H1 (cell line): ENCODE measurements at regions not wholly inside any gene's neighbourhood (a gene's known extent, or its start where the extent isn't known, plus 50 kb on each side); places are given as distances from the start of the nearest gene placed in this dataset.

Experiments
- CHD1 ChIP-seq: IDR thresholded peaks from 2 replicates; pipeline ENCODE4 v1.6.1; 2012; ENCODE audit warnings: low read depth, low read length, improper control_type of control experiment
- EZH2 ChIP-seq: fragments of 200-600 bp; sonication (generic); IDR thresholded peaks from 2 replicates; pipeline ENCODE4 v1.7.1; 2012; ENCODE audit warnings: low read depth, mild to moderate bottlenecking, moderate library complexity, low read length, inconsistent platforms; ENCODE audit not compliant: severe bottlenecking
- KDM5A ChIP-seq: fragments of 200-600 bp; IDR thresholded peaks from 2 replicates; pipeline ENCODE4 v1.7.1; 2012; ENCODE audit warnings: mild to moderate bottlenecking, low read length, inconsistent platforms, mixed read lengths
- MAFK ChIP-seq: IDR thresholded peaks from 2 replicates; pipeline ENCODE4 v1.6.1; 2012; ENCODE audit warnings: low read depth, mild to moderate bottlenecking, improper control_type of control experiment, low read length
- PHF8 ChIP-seq: fragments of 200-600 bp; sonication (generic); conservative IDR thresholded peaks from 2 replicates; pipeline ENCODE4 v1.7.1; 2012; ENCODE audit warnings: low read depth, mild to moderate bottlenecking, inconsistent platforms, low read length, moderate library complexity
- POLR2A ChIP-seq, 2 experiments: IDR thresholded peaks; 1 replicate in 1 of 2; 2 replicates in 1 of 2; pipeline ENCODE4 v1.6.1; 2011; ENCODE audit warnings: low read depth in 2 of 2, low read length in 2 of 2, mild to moderate bottlenecking in 2 of 2; ENCODE audit errors: control extremely low read depth in 1 of 2
- ZNF274 ChIP-seq: IDR thresholded peaks from 2 replicates; pipeline ENCODE4 v1.7.0; 2012; ENCODE audit warnings: low read length, borderline replicate concordance; ENCODE audit errors: extremely low read depth
- TF ChIP-seq, protein P1 (sequence below): fragments of 300-600 bp; sonication (generic); IDR thresholded peaks from 2 replicates; pipeline ENCODE4 v1.7.1; 2012; ENCODE audit warnings: low read length, moderate library complexity, mild to moderate bottlenecking, inconsistent platforms; ENCODE audit not compliant: insufficient replicate concordance
- TF ChIP-seq, protein P2 (sequence below), 3 experiments: IDR thresholded peaks; 1 replicate in 2 of 3; 2 replicates in 1 of 3; pipeline versions ENCODE4 v1.5.1 to v1.6.1; 2011; ENCODE audit warnings: low read length in 3 of 3, mild to moderate bottlenecking in 3 of 3, inconsistent platforms in 2 of 3, low read depth in 1 of 3, moderate library complexity in 1 of 3; ENCODE audit not compliant: insufficient read depth in 1 of 3; ENCODE audit errors: control extremely low read depth in 1 of 3

DNA sequence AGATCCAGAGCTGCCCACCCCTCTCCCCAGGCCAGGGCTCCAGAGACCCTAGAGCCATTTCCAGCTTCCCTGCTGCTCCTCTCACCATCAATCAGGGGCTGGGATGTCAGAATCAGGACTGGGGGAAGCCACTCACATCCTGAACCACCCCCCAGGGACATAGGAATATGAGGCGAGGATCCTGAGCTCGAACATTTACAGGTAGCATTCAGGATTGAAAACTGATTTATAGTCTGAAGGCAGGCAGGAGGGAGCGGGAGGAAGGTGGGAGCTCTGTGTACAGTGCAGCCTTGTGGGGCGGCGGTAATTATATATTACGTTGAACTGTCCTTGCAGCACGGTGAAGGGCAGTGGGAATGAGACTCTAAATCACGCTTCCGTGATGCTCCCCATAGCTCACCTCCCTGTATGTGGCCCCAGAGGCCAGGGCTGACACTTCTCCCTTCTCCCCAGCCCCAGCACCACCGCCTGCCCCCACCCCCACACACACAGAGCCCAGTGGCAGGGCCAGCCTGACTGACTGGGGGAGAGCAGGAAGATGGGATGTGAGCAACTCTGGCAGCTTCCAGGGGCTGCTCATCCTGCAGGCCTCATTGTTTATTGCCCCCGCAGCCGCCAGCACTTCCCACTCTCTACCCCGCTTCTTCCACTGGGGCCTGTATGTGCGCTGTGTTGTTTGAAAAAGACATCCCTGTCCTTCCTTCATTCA is 76.0 kb upstream of the HSPA9 start (continued):
- TF ChIP-seq, protein P1, sequence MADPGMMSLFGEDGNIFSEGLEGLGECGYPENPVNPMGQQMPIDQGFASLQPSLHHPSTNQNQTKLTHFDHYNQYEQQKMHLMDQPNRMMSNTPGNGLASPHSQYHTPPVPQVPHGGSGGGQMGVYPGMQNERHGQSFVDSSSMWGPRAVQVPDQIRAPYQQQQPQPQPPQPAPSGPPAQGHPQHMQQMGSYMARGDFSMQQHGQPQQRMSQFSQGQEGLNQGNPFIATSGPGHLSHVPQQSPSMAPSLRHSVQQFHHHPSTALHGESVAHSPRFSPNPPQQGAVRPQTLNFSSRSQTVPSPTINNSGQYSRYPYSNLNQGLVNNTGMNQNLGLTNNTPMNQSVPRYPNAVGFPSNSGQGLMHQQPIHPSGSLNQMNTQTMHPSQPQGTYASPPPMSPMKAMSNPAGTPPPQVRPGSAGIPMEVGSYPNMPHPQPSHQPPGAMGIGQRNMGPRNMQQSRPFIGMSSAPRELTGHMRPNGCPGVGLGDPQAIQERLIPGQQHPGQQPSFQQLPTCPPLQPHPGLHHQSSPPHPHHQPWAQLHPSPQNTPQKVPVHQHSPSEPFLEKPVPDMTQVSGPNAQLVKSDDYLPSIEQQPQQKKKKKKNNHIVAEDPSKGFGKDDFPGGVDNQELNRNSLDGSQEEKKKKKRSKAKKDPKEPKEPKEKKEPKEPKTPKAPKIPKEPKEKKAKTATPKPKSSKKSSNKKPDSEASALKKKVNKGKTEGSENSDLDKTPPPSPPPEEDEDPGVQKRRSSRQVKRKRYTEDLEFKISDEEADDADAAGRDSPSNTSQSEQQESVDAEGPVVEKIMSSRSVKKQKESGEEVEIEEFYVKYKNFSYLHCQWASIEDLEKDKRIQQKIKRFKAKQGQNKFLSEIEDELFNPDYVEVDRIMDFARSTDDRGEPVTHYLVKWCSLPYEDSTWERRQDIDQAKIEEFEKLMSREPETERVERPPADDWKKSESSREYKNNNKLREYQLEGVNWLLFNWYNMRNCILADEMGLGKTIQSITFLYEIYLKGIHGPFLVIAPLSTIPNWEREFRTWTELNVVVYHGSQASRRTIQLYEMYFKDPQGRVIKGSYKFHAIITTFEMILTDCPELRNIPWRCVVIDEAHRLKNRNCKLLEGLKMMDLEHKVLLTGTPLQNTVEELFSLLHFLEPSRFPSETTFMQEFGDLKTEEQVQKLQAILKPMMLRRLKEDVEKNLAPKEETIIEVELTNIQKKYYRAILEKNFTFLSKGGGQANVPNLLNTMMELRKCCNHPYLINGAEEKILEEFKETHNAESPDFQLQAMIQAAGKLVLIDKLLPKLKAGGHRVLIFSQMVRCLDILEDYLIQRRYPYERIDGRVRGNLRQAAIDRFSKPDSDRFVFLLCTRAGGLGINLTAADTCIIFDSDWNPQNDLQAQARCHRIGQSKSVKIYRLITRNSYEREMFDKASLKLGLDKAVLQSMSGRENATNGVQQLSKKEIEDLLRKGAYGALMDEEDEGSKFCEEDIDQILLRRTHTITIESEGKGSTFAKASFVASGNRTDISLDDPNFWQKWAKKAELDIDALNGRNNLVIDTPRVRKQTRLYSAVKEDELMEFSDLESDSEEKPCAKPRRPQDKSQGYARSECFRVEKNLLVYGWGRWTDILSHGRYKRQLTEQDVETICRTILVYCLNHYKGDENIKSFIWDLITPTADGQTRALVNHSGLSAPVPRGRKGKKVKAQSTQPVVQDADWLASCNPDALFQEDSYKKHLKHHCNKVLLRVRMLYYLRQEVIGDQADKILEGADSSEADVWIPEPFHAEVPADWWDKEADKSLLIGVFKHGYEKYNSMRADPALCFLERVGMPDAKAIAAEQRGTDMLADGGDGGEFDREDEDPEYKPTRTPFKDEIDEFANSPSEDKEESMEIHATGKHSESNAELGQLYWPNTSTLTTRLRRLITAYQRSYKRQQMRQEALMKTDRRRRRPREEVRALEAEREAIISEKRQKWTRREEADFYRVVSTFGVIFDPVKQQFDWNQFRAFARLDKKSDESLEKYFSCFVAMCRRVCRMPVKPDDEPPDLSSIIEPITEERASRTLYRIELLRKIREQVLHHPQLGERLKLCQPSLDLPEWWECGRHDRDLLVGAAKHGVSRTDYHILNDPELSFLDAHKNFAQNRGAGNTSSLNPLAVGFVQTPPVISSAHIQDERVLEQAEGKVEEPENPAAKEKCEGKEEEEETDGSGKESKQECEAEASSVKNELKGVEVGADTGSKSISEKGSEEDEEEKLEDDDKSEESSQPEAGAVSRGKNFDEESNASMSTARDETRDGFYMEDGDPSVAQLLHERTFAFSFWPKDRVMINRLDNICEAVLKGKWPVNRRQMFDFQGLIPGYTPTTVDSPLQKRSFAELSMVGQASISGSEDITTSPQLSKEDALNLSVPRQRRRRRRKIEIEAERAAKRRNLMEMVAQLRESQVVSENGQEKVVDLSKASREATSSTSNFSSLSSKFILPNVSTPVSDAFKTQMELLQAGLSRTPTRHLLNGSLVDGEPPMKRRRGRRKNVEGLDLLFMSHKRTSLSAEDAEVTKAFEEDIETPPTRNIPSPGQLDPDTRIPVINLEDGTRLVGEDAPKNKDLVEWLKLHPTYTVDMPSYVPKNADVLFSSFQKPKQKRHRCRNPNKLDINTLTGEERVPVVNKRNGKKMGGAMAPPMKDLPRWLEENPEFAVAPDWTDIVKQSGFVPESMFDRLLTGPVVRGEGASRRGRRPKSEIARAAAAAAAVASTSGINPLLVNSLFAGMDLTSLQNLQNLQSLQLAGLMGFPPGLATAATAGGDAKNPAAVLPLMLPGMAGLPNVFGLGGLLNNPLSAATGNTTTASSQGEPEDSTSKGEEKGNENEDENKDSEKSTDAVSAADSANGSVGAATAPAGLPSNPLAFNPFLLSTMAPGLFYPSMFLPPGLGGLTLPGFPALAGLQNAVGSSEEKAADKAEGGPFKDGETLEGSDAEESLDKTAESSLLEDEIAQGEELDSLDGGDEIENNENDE = no peak
- no peak for TF ChIP-seq CHD1
- TF ChIP-seq ZNF274 = no peak
- TF ChIP-seq POLR2A (IDR thresholded peaks at IDR 0.05; ENCODE audit: control extremely low read depth in 1 of 2, low read depth in 2 of 2, low read length in 2 of 2) = no peak
- no peak for TF ChIP-seq EZH2
- no peak for TF ChIP-seq KDM5A
- no peak for TF ChIP-seq MAFK
- TF ChIP-seq, protein P2, sequence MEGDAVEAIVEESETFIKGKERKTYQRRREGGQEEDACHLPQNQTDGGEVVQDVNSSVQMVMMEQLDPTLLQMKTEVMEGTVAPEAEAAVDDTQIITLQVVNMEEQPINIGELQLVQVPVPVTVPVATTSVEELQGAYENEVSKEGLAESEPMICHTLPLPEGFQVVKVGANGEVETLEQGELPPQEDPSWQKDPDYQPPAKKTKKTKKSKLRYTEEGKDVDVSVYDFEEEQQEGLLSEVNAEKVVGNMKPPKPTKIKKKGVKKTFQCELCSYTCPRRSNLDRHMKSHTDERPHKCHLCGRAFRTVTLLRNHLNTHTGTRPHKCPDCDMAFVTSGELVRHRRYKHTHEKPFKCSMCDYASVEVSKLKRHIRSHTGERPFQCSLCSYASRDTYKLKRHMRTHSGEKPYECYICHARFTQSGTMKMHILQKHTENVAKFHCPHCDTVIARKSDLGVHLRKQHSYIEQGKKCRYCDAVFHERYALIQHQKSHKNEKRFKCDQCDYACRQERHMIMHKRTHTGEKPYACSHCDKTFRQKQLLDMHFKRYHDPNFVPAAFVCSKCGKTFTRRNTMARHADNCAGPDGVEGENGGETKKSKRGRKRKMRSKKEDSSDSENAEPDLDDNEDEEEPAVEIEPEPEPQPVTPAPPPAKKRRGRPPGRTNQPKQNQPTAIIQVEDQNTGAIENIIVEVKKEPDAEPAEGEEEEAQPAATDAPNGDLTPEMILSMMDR (IDR thresholded peaks at IDR 0.05; ENCODE audit: control extremely low read depth in 1 of 3, insufficient read depth in 1 of 3, low read depth in 1 of 3, low read length in 3 of 3) = no peak
- TF ChIP-seq PHF8 = no peak
